ENCODE measurements at regions not wholly inside any gene's neighbourhood (a gene's known extent, or its start where the extent isn't known, plus 50 kb on each side); places are given as distances from the start of the nearest gene placed in this dataset.

GRCh38 chr6:119871520-119871919 is 522.0 kb upstream of the MAN1A1 start:
- TF ChIP-seq EZH2 (IDR thresholded peaks at IDR 0.05; ENCODE audit: insufficient read depth, poor library complexity, severe bottlenecking) (no peak), EZH2phosphoT487 (IDR thresholded peaks at IDR 0.05; ENCODE audit: insufficient read depth, low read depth) (no peak)
